ENCODE measurements at regions not wholly inside any gene's neighbourhood (a gene's known extent, or its start where the extent isn't known, plus 50 kb on each side); places are given as distances from the start of the nearest gene placed in this dataset.

DNA sequence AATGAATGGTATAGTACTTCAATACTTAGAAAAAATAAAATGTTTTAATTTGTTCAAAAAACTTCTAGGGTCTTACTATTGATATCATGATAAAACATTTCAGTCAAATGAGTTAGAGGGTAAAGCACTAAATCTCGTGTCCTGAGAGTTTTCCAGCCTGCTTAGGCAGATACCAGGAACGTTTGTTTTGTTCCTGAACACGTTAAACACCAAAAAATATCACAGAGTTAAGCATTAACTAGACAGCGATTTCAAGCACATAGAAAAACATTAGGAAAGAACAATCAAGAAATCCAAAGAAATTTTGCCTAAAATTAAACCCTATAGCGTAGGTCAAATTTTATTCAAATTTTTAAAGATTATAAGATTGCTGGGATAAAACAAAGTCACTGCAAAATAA is 204.6 kb upstream of the AGR3 start:
- TF ChIP-seq, protein P1, sequence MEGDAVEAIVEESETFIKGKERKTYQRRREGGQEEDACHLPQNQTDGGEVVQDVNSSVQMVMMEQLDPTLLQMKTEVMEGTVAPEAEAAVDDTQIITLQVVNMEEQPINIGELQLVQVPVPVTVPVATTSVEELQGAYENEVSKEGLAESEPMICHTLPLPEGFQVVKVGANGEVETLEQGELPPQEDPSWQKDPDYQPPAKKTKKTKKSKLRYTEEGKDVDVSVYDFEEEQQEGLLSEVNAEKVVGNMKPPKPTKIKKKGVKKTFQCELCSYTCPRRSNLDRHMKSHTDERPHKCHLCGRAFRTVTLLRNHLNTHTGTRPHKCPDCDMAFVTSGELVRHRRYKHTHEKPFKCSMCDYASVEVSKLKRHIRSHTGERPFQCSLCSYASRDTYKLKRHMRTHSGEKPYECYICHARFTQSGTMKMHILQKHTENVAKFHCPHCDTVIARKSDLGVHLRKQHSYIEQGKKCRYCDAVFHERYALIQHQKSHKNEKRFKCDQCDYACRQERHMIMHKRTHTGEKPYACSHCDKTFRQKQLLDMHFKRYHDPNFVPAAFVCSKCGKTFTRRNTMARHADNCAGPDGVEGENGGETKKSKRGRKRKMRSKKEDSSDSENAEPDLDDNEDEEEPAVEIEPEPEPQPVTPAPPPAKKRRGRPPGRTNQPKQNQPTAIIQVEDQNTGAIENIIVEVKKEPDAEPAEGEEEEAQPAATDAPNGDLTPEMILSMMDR (optimal IDR thresholded peaks at IDR 0.05 in 1 of 3, IDR thresholded peaks at IDR 0.05 in 1 of 3, conservative IDR thresholded peaks at IDR 0.05 in 1 of 3; ENCODE audit: extremely low read depth in 1 of 3, insufficient read depth in 2 of 3, low read length in 3 of 3) = no peak
- TF ChIP-seq EZH2 (IDR thresholded peaks at IDR 0.05; ENCODE audit: low read length) = no peak

All from keratinocyte (primary cell).